HEK293T (cell line): ENCODE measurements at regions not wholly inside any gene's neighbourhood (a gene's known extent, or its start where the extent isn't known, plus 50 kb on each side); places are given as distances from the start of the nearest gene placed in this dataset.

Experiments
- FOXM1 ChIP-seq: fragments of 450-650 bp; IDR thresholded peaks from 2 replicates; pipeline ENCODE4 v1.6.1; 2017; ENCODE audit warnings: mild to moderate bottlenecking, borderline replicate concordance
- LEF1 ChIP-seq: fragments of 450-650 bp; IDR thresholded peaks from 2 replicates; pipeline ENCODE4 v1.6.1; 2017; ENCODE audit warnings: mild to moderate bottlenecking, borderline replicate concordance
- TARDBP ChIP-seq: fragments of 450-650 bp; IDR thresholded peaks from 2 replicates; pipeline ENCODE4 v1.6.1; 2016

GRCh38 chr14:52146504-52146903 lies 77.6 kb upstream of the NID2 start:
- TF ChIP-seq LEF1 (no peak), TARDBP (no peak), FOXM1 (no peak)
